ENCODE measurements at regions not wholly inside any gene's neighbourhood (a gene's known extent, or its start where the extent isn't known, plus 50 kb on each side); places are given as distances from the start of the nearest gene placed in this dataset.

GRCh38 chr13:80618781-80619180, 277.9 kb upstream of the SPRY2 start:
- no peak for DNase-seq (ENCODE audit: low read depth, low spot score)

GRCh38 chr13:80612804-80613203, 271.9 kb upstream of the SPRY2 start:
- DNase-seq (ENCODE audit: low read depth, low spot score) = no peak

GRCh38 chr13:80611310-80611709, 270.4 kb upstream of the SPRY2 start:
- no peak for DNase-seq (ENCODE audit: low read depth, low spot score)

GRCh38 chr13:80605716-80606115, 264.8 kb upstream of the SPRY2 start:
- no peak for DNase-seq (ENCODE audit: low read depth, low spot score)

- no peak for DNase-seq (ENCODE audit: low read depth, low spot score)
Measured at GRCh38 chr13:80605011-80605410, 264.1 kb upstream of the SPRY2 start.

GRCh38 chr13:80604098-80604497, 263.2 kb upstream of the SPRY2 start:
- no peak for DNase-seq (ENCODE audit: low read depth, low spot score)

- no peak for DNase-seq (ENCODE audit: low read depth, low spot score)
Measured at GRCh38 chr13:80603351-80603750, 262.4 kb upstream of the SPRY2 start.

- DNase-seq (ENCODE audit: low read depth, low spot score) = no peak
Measured at GRCh38 chr13:80599765-80600164, 258.8 kb upstream of the SPRY2 start.

GRCh38 chr13:80598189-80598588, 257.3 kb upstream of the SPRY2 start:
- no peak for DNase-seq (ENCODE audit: low read depth, low spot score)

- DNase-seq (ENCODE audit: low read depth, low spot score) = no peak
Measured at GRCh38 chr13:80591976-80592740, 251.2 kb upstream of the SPRY2 start.

GRCh38 chr13:80590551-80590950, 249.6 kb upstream of the SPRY2 start:
- no peak for DNase-seq (ENCODE audit: low read depth, low spot score)

- no peak for DNase-seq (ENCODE audit: low read depth, low spot score)
Measured at GRCh38 chr13:80586356-80586755, 245.4 kb upstream of the SPRY2 start.

GRCh38 chr13:80585531-80585930, 244.6 kb upstream of the SPRY2 start:
- peak; percentile 20 for DNase-seq (ENCODE audit: low read depth, low spot score)

- peak; percentile 9 for DNase-seq (ENCODE audit: low read depth, low spot score)
Measured at GRCh38 chr13:80584785-80585184, 243.9 kb upstream of the SPRY2 start.

GRCh38 chr13:80584306-80584705, 243.4 kb upstream of the SPRY2 start:
- no peak for DNase-seq (ENCODE audit: low read depth, low spot score)

GRCh38 chr13:80577926-80578670, 237.2 kb upstream of the SPRY2 start:
- DNase-seq (ENCODE audit: low read depth, low spot score) = no peak

GRCh38 chr13:80577285-80577684, 236.4 kb upstream of the SPRY2 start:
- peak; percentile 7 for DNase-seq (ENCODE audit: low read depth, low spot score)

- DNase-seq (ENCODE audit: low read depth, low spot score) = no peak
Measured at GRCh38 chr13:80574113-80574850, 233.4 kb upstream of the SPRY2 start.

- no peak for DNase-seq (ENCODE audit: low read depth, low spot score)
Measured at GRCh38 chr13:80572923-80573316, 232.0 kb upstream of the SPRY2 start.

- no peak for DNase-seq (ENCODE audit: low read depth, low spot score)
Measured at GRCh38 chr13:80572308-80572922, 231.5 kb upstream of the SPRY2 start.

GRCh38 chr13:80571346-80572307, 230.7 kb upstream of the SPRY2 start:
- no peak for DNase-seq (ENCODE audit: low read depth, low spot score)

All from iPS DF 19.7 (cell line).